ENCODE measurements at regions not wholly inside any gene's neighbourhood (a gene's known extent, or its start where the extent isn't known, plus 50 kb on each side); places are given as distances from the start of the nearest gene placed in this dataset.

DNA sequence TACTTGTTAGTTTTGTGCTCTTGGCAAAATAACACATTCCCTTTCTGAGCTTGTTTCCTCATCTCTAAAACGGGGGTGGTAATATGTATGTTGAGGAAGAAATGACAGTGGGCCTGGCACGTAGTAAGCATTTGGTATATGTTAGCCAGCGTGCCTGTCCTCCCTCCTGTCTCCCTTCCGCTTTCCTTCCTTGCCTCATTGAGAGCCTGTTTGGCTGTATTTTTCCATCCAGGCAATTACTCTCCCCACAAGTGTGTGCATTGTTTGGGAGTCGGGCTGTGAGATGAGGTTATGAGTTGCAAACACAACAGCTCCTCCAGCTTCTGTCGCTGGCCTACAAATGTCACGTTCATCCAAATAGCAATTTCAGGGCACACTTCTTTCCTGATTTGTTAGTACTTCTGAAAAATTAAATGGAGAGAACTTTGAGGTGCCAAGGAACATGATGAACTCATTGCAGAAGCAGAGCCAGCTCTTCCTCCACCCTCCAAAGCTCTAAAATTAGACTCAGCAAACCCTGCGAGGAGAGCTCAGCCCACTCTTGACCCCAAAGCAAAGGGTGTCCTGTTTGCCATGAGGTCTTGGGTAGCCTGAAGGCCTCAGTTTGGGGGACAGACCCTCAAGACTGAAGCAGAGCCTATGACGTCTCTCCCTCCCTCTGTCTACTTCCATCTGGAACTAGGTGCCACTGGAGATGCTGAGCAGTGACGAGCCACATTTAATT lies 50.7 kb upstream of the TOX2 start:
- Histone ChIP-seq H2AFZ (replicated peaks) (peak overlapping the region; percentile 76), H3K9ac (no peak overlapping the region), H3K4me2 (no peak overlapping the region), H3K27me3 (no peaks in the 10 kb centered on the region), H3K4me1 (no peaks in the 10 kb centered on the region), H3K36me3 (no peaks in the 10 kb centered on the region), H3K4me3 (no peak overlapping the region), H3K79me2 (ENCODE audit: low read depth) (no peaks in the 10 kb centered on the region), H4K20me1 (ENCODE audit: low read depth) (no peaks in the 10 kb centered on the region), H3F3A (ENCODE audit: low read depth) (no peaks in the 10 kb centered on the region), H3K9me3 (ENCODE audit: low read depth) (no peaks in the 10 kb centered on the region), H3K27ac (no peak overlapping the region)
- peaks cover 2% of the 10 kb centered on the region for H3K9me3 Mint-ChIP-seq
- H3K36me3 Mint-ChIP-seq: no peaks in the 10 kb centered on the region
- TF ChIP-seq EZH2 (IDR thresholded peaks at IDR 0.05) (no peak), EZH2phosphoT487 (IDR thresholded peaks at IDR 0.05) (no peak)
- TF ChIP-seq, protein P1, sequence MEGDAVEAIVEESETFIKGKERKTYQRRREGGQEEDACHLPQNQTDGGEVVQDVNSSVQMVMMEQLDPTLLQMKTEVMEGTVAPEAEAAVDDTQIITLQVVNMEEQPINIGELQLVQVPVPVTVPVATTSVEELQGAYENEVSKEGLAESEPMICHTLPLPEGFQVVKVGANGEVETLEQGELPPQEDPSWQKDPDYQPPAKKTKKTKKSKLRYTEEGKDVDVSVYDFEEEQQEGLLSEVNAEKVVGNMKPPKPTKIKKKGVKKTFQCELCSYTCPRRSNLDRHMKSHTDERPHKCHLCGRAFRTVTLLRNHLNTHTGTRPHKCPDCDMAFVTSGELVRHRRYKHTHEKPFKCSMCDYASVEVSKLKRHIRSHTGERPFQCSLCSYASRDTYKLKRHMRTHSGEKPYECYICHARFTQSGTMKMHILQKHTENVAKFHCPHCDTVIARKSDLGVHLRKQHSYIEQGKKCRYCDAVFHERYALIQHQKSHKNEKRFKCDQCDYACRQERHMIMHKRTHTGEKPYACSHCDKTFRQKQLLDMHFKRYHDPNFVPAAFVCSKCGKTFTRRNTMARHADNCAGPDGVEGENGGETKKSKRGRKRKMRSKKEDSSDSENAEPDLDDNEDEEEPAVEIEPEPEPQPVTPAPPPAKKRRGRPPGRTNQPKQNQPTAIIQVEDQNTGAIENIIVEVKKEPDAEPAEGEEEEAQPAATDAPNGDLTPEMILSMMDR (IDR thresholded peaks at IDR 0.05): no peak
- H3K4me3 Mint-ChIP-seq: no peak overlapping the region
- no peak overlapping the region for H3K27ac Mint-ChIP-seq
- H3K4me1 Mint-ChIP-seq: no peaks in the 10 kb centered on the region
- peaks cover 5% of the 10 kb centered on the region for H3K27me3 Mint-ChIP-seq (ENCODE audit: insufficient read depth, low read depth)
- DNase-seq (ENCODE audit: low spot score): no peak

DNA sequence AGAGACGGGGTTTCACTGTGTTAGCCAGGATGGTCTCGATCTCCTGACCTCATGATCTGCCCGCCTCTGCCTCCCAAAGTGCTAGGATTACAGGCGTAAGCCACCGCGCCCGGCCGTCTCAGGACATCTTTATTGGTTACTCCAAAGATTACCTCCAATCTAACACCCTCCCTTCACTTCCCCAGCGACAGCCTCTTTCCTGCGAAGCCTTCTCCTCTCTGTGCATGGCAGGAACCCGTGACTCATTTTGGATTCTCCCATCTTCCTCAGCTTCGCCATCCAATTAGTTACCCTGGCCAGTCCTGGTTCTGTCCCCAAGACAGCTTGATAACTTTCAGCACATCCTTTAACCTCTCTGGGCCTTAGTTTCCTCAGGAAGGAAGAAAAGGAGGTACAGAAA lies 51.3 kb upstream of the TOX2 start:
- no peaks in the 10 kb centered on the region for H3K4me1 Mint-ChIP-seq
- H3K9me3 Mint-ChIP-seq: peaks cover 1% of the 10 kb centered on the region
- no peaks in the 10 kb centered on the region for H4K20me1 ChIP-seq (ENCODE audit: low read depth)
- no peak overlapping the region for H3K4me3 ChIP-seq
- H3K27ac Mint-ChIP-seq: no peak overlapping the region
- H3K36me3 Mint-ChIP-seq: no peaks in the 10 kb centered on the region
- no peak for DNase-seq (ENCODE audit: low spot score)
- H3K79me2 ChIP-seq (ENCODE audit: low read depth): no peaks in the 10 kb centered on the region
- H3K4me2 ChIP-seq: no peak overlapping the region
- H3K27me3 Mint-ChIP-seq (ENCODE audit: insufficient read depth, low read depth): peaks cover 5% of the 10 kb centered on the region
- H3K9ac ChIP-seq: no peak overlapping the region
- no peaks in the 10 kb centered on the region for H3K4me1 ChIP-seq
- H3K27me3 ChIP-seq: no peaks in the 10 kb centered on the region
- TF ChIP-seq EZH2phosphoT487 (IDR thresholded peaks at IDR 0.05) (no peak), EZH2 (IDR thresholded peaks at IDR 0.05) (no peak)
- TF ChIP-seq, protein P1 (IDR thresholded peaks at IDR 0.05): no peak
- H3K36me3 ChIP-seq: no peaks in the 10 kb centered on the region
- H3K4me3 Mint-ChIP-seq: no peak overlapping the region
- H3F3A ChIP-seq (ENCODE audit: low read depth): no peaks in the 10 kb centered on the region
- no peak overlapping the region for H3K27ac ChIP-seq
- no peaks in the 10 kb centered on the region for H3K9me3 ChIP-seq (ENCODE audit: low read depth)
- peak overlapping the region; percentile 76 for H2AFZ ChIP-seq (replicated peaks)

DNA sequence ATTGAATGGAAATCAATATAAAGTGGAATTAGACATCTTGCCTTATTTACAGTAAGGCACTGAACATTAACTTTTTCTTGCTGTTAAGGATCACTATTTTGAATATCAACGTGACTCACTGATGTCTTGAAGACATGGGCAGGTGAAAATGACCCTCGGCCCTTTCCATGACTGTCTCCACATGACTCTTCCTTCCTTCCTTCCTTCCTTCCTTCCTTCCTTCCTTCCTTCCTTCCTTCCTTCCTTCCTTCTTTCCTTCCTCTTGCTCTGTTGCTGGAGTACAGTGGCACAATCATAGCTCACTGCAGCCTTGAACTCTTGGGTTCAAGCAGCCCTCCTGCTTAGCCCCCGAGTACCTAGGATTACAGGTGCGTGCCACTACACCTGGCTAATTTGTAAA lies 52.2 kb upstream of the TOX2 start:
- Histone ChIP-seq H3F3A (ENCODE audit: low read depth) (no peaks in the 10 kb centered on the region), H3K9ac (no peak overlapping the region), H3K9me3 (ENCODE audit: low read depth) (no peaks in the 10 kb centered on the region), H3K27me3 (no peaks in the 10 kb centered on the region), H3K79me2 (ENCODE audit: low read depth) (no peaks in the 10 kb centered on the region), H3K4me1 (no peaks in the 10 kb centered on the region), H4K20me1 (ENCODE audit: low read depth) (no peaks in the 10 kb centered on the region), H3K4me2 (no peak overlapping the region), H3K27ac (no peak overlapping the region), H3K36me3 (no peaks in the 10 kb centered on the region), H3K4me3 (no peak overlapping the region), H2AFZ (replicated peaks) (no peak overlapping the region)
- H3K4me3 Mint-ChIP-seq: no peak overlapping the region
- no peaks in the 10 kb centered on the region for H3K9me3 Mint-ChIP-seq
- no peak for DNase-seq (ENCODE audit: low spot score)
- peaks cover 9% of the 10 kb centered on the region for H3K27me3 Mint-ChIP-seq (ENCODE audit: insufficient read depth, low read depth)
- TF ChIP-seq, protein P1 (IDR thresholded peaks at IDR 0.05): no peak
- no peak overlapping the region for H3K27ac Mint-ChIP-seq
- no peaks in the 10 kb centered on the region for H3K4me1 Mint-ChIP-seq
- H3K36me3 Mint-ChIP-seq: no peaks in the 10 kb centered on the region

Data from neural progenitor cell (in vitro differentiated cells).